SH-SY5Y (cell line): ENCODE measurements at regions not wholly inside any gene's neighbourhood (a gene's known extent, or its start where the extent isn't known, plus 50 kb on each side); places are given as distances from the start of the nearest gene placed in this dataset.

ENCODE experiments used
- GATA2 ChIP-seq: IDR thresholded peaks from 2 replicates; pipeline ENCODE4 v1.6.1; 2011; ENCODE audit warnings: mild to moderate bottlenecking, low read depth, low read length
- GATA3 ChIP-seq: IDR thresholded peaks from 2 replicates; pipeline ENCODE4 v1.6.1; 2011; ENCODE audit warnings: low read depth, mild to moderate bottlenecking, low read length, moderate library complexity

- no peak for TF ChIP-seq GATA2
- no peak for TF ChIP-seq GATA3
Observed at GRCh38 chr15:79779746-79780145, 117.1 kb downstream of the MTHFS start.
